H1 (cell line): ENCODE measurements at regions not wholly inside any gene's neighbourhood (a gene's known extent, or its start where the extent isn't known, plus 50 kb on each side); places are given as distances from the start of the nearest gene placed in this dataset.

ENCODE experiments used
- CTCF ChIA-PET: fragments of 300-600 bp; sonication (Branson Sonifier 250); formaldehyde crosslinking; loops from one replicate; lab custom pipeline; 2021; ENCODE audit not compliant: partially characterized antibody; lab: Charles Lee
- POLR2A ChIA-PET: fragments of 300-600 bp; sonication (Branson Sonifier 250); formaldehyde crosslinking; loops from one replicate; lab custom pipeline; 2021; ENCODE audit warnings: inconsistent platforms; ENCODE audit not compliant: partially characterized antibody; lab: Charles Lee
- DNase-seq, 2 experiments: peaks; one replicate each; pipeline versions ENCODE4 v3.0.0 to v3.0.0-alpha.2; 2010 to 2022; ENCODE audit warnings: low spot score in 2 of 2, low read depth in 1 of 2, mixed read lengths in 1 of 2
- FAIRE-seq: peaks from 2 replicates; lab custom pipeline; 2011; peaks lifted over from hg19 to GRCh38; lab: Jason Lieb, UNC
- H2AFZ ChIP-seq: 2 replicates; pipeline ENCODE4 v1.8.1; 2012; ENCODE audit warnings: low read length, inconsistent platforms
- H2AK5ac ChIP-seq: 2 replicates; pipeline ENCODE4 v1.6.1; 2013; ENCODE audit warnings: low read depth, low read length
- H2BK120ac ChIP-seq: replicated peaks from 2 replicates; pipeline ENCODE3; 2013; ENCODE audit warnings: low read depth, low read length, inconsistent platforms
- H2BK12ac ChIP-seq: 2 replicates; pipeline ENCODE4 v1.6.1; 2013; ENCODE audit warnings: low read depth, low read length
- H2BK15ac ChIP-seq: 2 replicates; pipeline ENCODE4 v1.6.1; 2013; ENCODE audit warnings: low read length
- H2BK20ac ChIP-seq: 2 replicates; pipeline ENCODE4 v1.6.1; 2013; ENCODE audit warnings: low read length
- H2BK5ac ChIP-seq: 2 replicates; pipeline ENCODE4 v1.6.1; 2013; ENCODE audit warnings: low read depth, low read length
- H3K14ac ChIP-seq: 2 replicates; pipeline ENCODE4 v1.6.1; 2013; ENCODE audit warnings: inconsistent platforms; ENCODE audit not compliant: insufficient read length
- H3K18ac ChIP-seq: 2 replicates; pipeline ENCODE4 v1.6.1; 2013; ENCODE audit warnings: low read length; ENCODE audit errors: extremely low read depth
- H3K23ac ChIP-seq: 2 replicates; pipeline ENCODE4 v1.6.1; 2013; ENCODE audit warnings: inconsistent platforms; ENCODE audit not compliant: insufficient read length
- H3K23me2 ChIP-seq: 2 replicates; pipeline ENCODE4 v1.6.1; 2013; ENCODE audit warnings: low read depth, low read length
- H3K27ac ChIP-seq: 2 replicates; pipeline ENCODE4 v1.6.1; 2011; ENCODE audit warnings: low read depth, low read length, inconsistent platforms
- H3K27me3 ChIP-seq, 4 experiments: replicated peaks in 1 of 4; 1 replicate in 1 of 4; 2 replicates in 3 of 4; pipeline versions ENCODE4 v1.6.1 to v1.8.1; 2011 to 2013; ENCODE audit warnings: low read length in 3 of 4, mild to moderate bottlenecking in 3 of 4, inconsistent platforms in 2 of 4, mixed read lengths in 2 of 4, moderate library complexity in 1 of 4; ENCODE audit not compliant: control insufficient read depth in 3 of 4, insufficient read depth in 3 of 4; ENCODE audit errors: extremely low read depth in 1 of 4
- H3K36me3 ChIP-seq, 4 experiments: 2 replicates each; pipeline versions ENCODE4 v1.6.1 to v1.8.1; 2011 to 2013; ENCODE audit warnings: mild to moderate bottlenecking in 4 of 4, low read length in 3 of 4, moderate library complexity in 2 of 4, control low read depth in 1 of 4, inconsistent platforms in 1 of 4; ENCODE audit not compliant: insufficient read depth in 4 of 4, control insufficient read depth in 2 of 4
- H3K4ac ChIP-seq: replicated peaks from 2 replicates; pipeline ENCODE3; 2013; ENCODE audit warnings: low read length, low read depth, mixed read lengths, inconsistent platforms; ENCODE audit not compliant: insufficient read length
- H3K4me1 ChIP-seq, 4 experiments: replicated peaks in 1 of 4; 1 replicate in 1 of 4; 2 replicates in 3 of 4; pipeline versions ENCODE4 v1.6.1 to v1.8.1; 2011 to 2013; ENCODE audit warnings: low read length in 3 of 4, inconsistent platforms in 2 of 4, mixed read lengths in 1 of 4; ENCODE audit not compliant: insufficient read depth in 4 of 4, control insufficient read depth in 3 of 4
- H3K4me2 ChIP-seq, 2 experiments: 2 replicates each; pipeline versions ENCODE4 v1.6.1 to v1.8.1; 2011 to 2013; ENCODE audit warnings: low read depth in 2 of 2, low read length in 2 of 2, control low read depth in 1 of 2, inconsistent platforms in 1 of 2, mild to moderate bottlenecking in 1 of 2; ENCODE audit not compliant: insufficient read depth in 1 of 2
- H3K4me3 ChIP-seq, 4 experiments: fragments of 200-600, 300-600 bp in 1 of 4; sonication (generic), shearing (Covaris generic), sonication (Bioruptor Twin) in 1 of 4; 2 replicates each; pipeline versions ENCODE4 v1.5.1 to v1.8.1; 2011 to 2016; ENCODE audit warnings: low read length in 4 of 4, low read depth in 3 of 4, control low read depth in 2 of 4, inconsistent platforms in 2 of 4, mild to moderate bottlenecking in 2 of 4, mixed read lengths in 1 of 4, moderate library complexity in 1 of 4; ENCODE audit not compliant: insufficient read depth in 2 of 4; ENCODE audit errors: extremely low read depth in 1 of 4
- H3K56ac ChIP-seq: replicated peaks from 2 replicates; pipeline ENCODE3; 2013; ENCODE audit warnings: low read depth, mild to moderate bottlenecking, mixed read lengths, low read length, inconsistent platforms; ENCODE audit not compliant: insufficient read length
- H3K79me1 ChIP-seq: 2 replicates; pipeline ENCODE4 v1.6.1; 2013; ENCODE audit warnings: low read depth, low read length, control low read depth
- H3K79me2 ChIP-seq, 2 experiments: 2 replicates each; pipeline versions ENCODE4 v1.6.1 to v1.8.1; 2012 to 2013; ENCODE audit warnings: low read length in 2 of 2, mild to moderate bottlenecking in 2 of 2, inconsistent platforms in 1 of 2; ENCODE audit not compliant: insufficient read depth in 2 of 2, control insufficient read depth in 1 of 2
- H3K9ac ChIP-seq, 4 experiments: replicated peaks in 1 of 4; 1 replicate in 1 of 4; 2 replicates in 3 of 4; pipeline versions ENCODE4 v1.6.1 to v1.8.1; 2011 to 2013; ENCODE audit warnings: low read depth in 3 of 4, low read length in 3 of 4, control low read depth in 2 of 4, mild to moderate bottlenecking in 2 of 4, moderate library complexity in 2 of 4, inconsistent platforms in 1 of 4; ENCODE audit errors: extremely low read depth in 1 of 4
- H3K9me3 ChIP-seq, 2 experiments: 2 replicates each; pipeline versions ENCODE4 v1.6.1 to v1.8.1; 2012 to 2013; ENCODE audit warnings: mild to moderate bottlenecking in 2 of 2, moderate library complexity in 2 of 2, control low read depth in 1 of 2, inconsistent platforms in 1 of 2, low read depth in 1 of 2, low read length in 1 of 2, mixed read lengths in 1 of 2; ENCODE audit not compliant: insufficient read depth in 2 of 2
- H4K20me1 ChIP-seq, 2 experiments: replicated peaks in 1 of 2; 2 replicates each; pipeline versions ENCODE3 to v1.8.1; 2011 to 2013; ENCODE audit warnings: inconsistent platforms in 2 of 2, low read length in 2 of 2, mild to moderate bottlenecking in 1 of 2; ENCODE audit not compliant: insufficient read depth in 2 of 2, control insufficient read depth in 1 of 2
- H4K5ac ChIP-seq: 2 replicates; pipeline ENCODE4 v1.6.1; 2013; ENCODE audit warnings: low read length, low read depth, mixed read lengths, inconsistent platforms; ENCODE audit not compliant: insufficient read length
- H4K8ac ChIP-seq: 2 replicates; pipeline ENCODE4 v1.8.0; 2013; ENCODE audit warnings: mild to moderate bottlenecking, moderate library complexity, low read length, inconsistent platforms; ENCODE audit not compliant: insufficient read depth; ENCODE audit errors: extremely low read depth
- H4K91ac ChIP-seq: replicated peaks from 2 replicates; pipeline ENCODE3; 2013; ENCODE audit warnings: low read length, mixed read lengths, inconsistent platforms; ENCODE audit not compliant: insufficient read length
- CHD1 ChIP-seq: IDR thresholded peaks from 2 replicates; pipeline ENCODE4 v1.6.1; 2012; ENCODE audit warnings: low read depth, low read length, improper control_type of control experiment
- RFX5 ChIP-seq: IDR thresholded peaks from 2 replicates; pipeline ENCODE4 v1.6.1; 2011; ENCODE audit warnings: low read depth, low read length, improper control_type of control experiment, borderline replicate concordance
- SIN3A ChIP-seq, 2 experiments: IDR thresholded peaks in 1 of 2; conservative IDR thresholded peaks in 1 of 2; 2 replicates each; pipeline ENCODE4 v1.6.1; 2011 to 2012; ENCODE audit warnings: low read length in 2 of 2, improper control_type of control experiment in 1 of 2, low read depth in 1 of 2, mild to moderate bottlenecking in 1 of 2
- TAF1 ChIP-seq: IDR thresholded peaks from 2 replicates; pipeline ENCODE4 v1.6.1; 2011; ENCODE audit warnings: mild to moderate bottlenecking, low read depth, low read length
- USF2 ChIP-seq: IDR thresholded peaks from 2 replicates; pipeline ENCODE4 v1.6.1; 2011; ENCODE audit warnings: low read length, improper control_type of control experiment
- WGBS, 2 experiments: shearing (Covaris generic) in 1 of 2; methylation state at CpG; one replicate each; pipeline versions ENCODE4 v1.1.6 to v1.1.7; 2013 to 2015; ENCODE audit warnings: low lambda C conversion rate in 2 of 2, mixed read lengths in 2 of 2, inconsistent platforms in 1 of 2, low coverage in 1 of 2, missing lambda C conversion rate in 1 of 2; ENCODE audit not compliant: insufficient replicate concordance in 2 of 2, insufficient coverage in 1 of 2, insufficient read length in 1 of 2; ENCODE audit errors: extremely low coverage in 1 of 2, missing lambda C conversion rate in 1 of 2; 5-methylcytosine and 5-hydroxymethylcytosine counted together

DNA sequence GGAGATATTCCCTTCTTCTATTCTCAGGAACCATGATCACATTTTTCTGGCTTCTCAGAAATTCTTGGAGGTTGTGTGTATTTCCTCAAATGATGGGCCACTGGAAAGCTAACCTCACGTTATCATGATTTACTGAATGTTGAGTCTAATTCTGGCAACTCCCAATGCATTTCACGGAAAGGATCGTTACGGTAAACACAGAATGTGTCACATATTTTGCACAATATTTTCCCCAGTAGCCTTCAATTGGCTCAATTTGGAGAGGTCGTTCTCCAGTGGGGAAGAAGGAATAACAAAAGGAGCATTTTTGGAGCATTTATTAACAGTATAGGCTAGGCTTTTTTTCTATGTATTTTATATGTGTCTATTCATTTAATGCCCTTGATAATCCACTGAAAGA lies 450.3 kb downstream of the HAPSTR1 start:
- no peak overlapping the region for H2BK5ac ChIP-seq
- no peak overlapping the region for H3K27ac ChIP-seq
- no peaks in the 10 kb centered on the region for H3K23me2 ChIP-seq
- no peaks in the 10 kb centered on the region for H3K4me1 ChIP-seq
- no peak overlapping the region for H3K4me2 ChIP-seq
- H3K27me3 ChIP-seq = no peaks in the 10 kb centered on the region
- TF ChIP-seq SIN3A (conservative IDR thresholded peaks at IDR 0.05 in 1 of 2, IDR thresholded peaks at IDR 0.05 in 1 of 2; ENCODE audit: low read depth in 1 of 2, low read length in 2 of 2) = no peak
- TF ChIP-seq RFX5 = no peak
- TF ChIP-seq TAF1 = no peak
- TF ChIP-seq USF2 = no peak
- TF ChIP-seq CHD1 = no peak
- H3K18ac ChIP-seq = no peak overlapping the region
- no peak overlapping the region for H2BK12ac ChIP-seq
- no peak overlapping the region for H3K56ac ChIP-seq
- FAIRE-seq = no peak
- no peak overlapping the region for H2AK5ac ChIP-seq
- H3K14ac ChIP-seq = no peak overlapping the region
- POLR2A ChIA-PET = no interaction called here
- H3K23ac ChIP-seq = no peak overlapping the region
- no peaks in the 10 kb centered on the region for H3K79me1 ChIP-seq
- DNase-seq = no peak
- H3K36me3 ChIP-seq = no peaks in the 10 kb centered on the region; a peak in 1 of 8 replicates
- peaks cover 4% of the 10 kb centered on the region in 2 experiments; a peak in 2 of 4 replicates for H3K9me3 ChIP-seq
- H2AFZ ChIP-seq = no peak overlapping the region
- CTCF ChIA-PET = interaction anchor here (0.8 kb wide), 1 partner anchor 1016 kb away, joined by 3 read pairs; no protein-coding TSS in a partner anchor
- no peak overlapping the region for H2BK120ac ChIP-seq
- H4K5ac ChIP-seq = no peak overlapping the region
- H2BK20ac ChIP-seq = no peak overlapping the region
- no peak overlapping the region for H3K9ac ChIP-seq
- no peaks in the 10 kb centered on the region for H4K20me1 ChIP-seq
- no peak overlapping the region for H4K91ac ChIP-seq
- no peak overlapping the region for H4K8ac ChIP-seq
- H3K4me3 ChIP-seq = no peak overlapping the region
- no peaks in the 10 kb centered on the region for H3K79me2 ChIP-seq
- no peak overlapping the region for H3K4ac ChIP-seq
- 94% methylated on average over 5 of the region's 5 CpGs; no CpG with 5 or more reads in 1 of the 2 experiments for WGBS, 2 experiments
- H2BK15ac ChIP-seq = no peak overlapping the region
